MCF 10A (cell line): ENCODE measurements at regions not wholly inside any gene's neighbourhood (a gene's known extent, or its start where the extent isn't known, plus 50 kb on each side); places are given as distances from the start of the nearest gene placed in this dataset.

Source experiments
- BruUV-seq: library from RNA; stranded (reverse); fragments of 400-500 nt; replicated peaks from 2 replicates; lab custom pipeline; 2021; lab: Mats Ljungman, UMichigan
- CTCF ChIA-PET: fragments of 300-600 bp; sonication (Branson Sonifier 250); formaldehyde crosslinking; extraction: SDS; loops from one replicate; lab custom pipeline; 2021; ENCODE audit warnings: antibody characterized with exemption, inconsistent platforms; lab: Yijun Ruan, JAX
- POLR2A ChIA-PET: fragments of 300-600, 350-650 bp; sonication (Branson Sonifier 250); formaldehyde crosslinking; extraction: SDS; loops from one replicate; lab custom pipeline; 2020; ENCODE audit warnings: antibody characterized with exemption, inconsistent platforms; lab: Yijun Ruan, JAX
- DNase-seq: peaks from one replicate; pipeline ENCODE4 v3.0.0-alpha.2; 2018; ENCODE audit not compliant: unreplicated experiment
- H3K27ac Mint-ChIP-seq: one replicate; pipeline ENCODE4 v1.8.0; 2022; ENCODE audit warnings: mild to moderate bottlenecking, low read depth, mixed read lengths; ENCODE audit not compliant: unreplicated experiment
- H3K27me3 Mint-ChIP-seq: one replicate; pipeline ENCODE4 v1.8.0; 2022; ENCODE audit warnings: mixed read lengths; ENCODE audit not compliant: insufficient read depth, unreplicated experiment
- H3K36me3 Mint-ChIP-seq: one replicate; pipeline ENCODE4 v1.8.0; 2022; ENCODE audit warnings: mild to moderate bottlenecking, moderate library complexity, mixed read lengths; ENCODE audit not compliant: insufficient read depth, unreplicated experiment
- H3K4me1 Mint-ChIP-seq: one replicate; pipeline ENCODE4 v1.8.0; 2022; ENCODE audit warnings: mixed read lengths; ENCODE audit not compliant: insufficient read depth, unreplicated experiment
- H3K4me3 Mint-ChIP-seq: one replicate; pipeline ENCODE4 v1.8.0; 2022; ENCODE audit warnings: mild to moderate bottlenecking, moderate library complexity, mixed read lengths; ENCODE audit not compliant: unreplicated experiment
- H3K9me3 Mint-ChIP-seq: one replicate; pipeline ENCODE4 v1.8.0; 2022; ENCODE audit warnings: mixed read lengths; ENCODE audit not compliant: unreplicated experiment
- CTCF ChIP-seq: fragments of 200-600 bp; IDR thresholded peaks from one replicate; pipeline ENCODE4 v1.8.0; 2022; ENCODE audit warnings: antibody characterized with exemption, mild to moderate bottlenecking; ENCODE audit not compliant: unreplicated experiment
- intact Hi-C: fragments of 100-400 bp; cut with micrococcal nuclease; formaldehyde crosslinking; loops from 2 replicates; pipeline ENCODE4 v1.14.1; 2022

DNA sequence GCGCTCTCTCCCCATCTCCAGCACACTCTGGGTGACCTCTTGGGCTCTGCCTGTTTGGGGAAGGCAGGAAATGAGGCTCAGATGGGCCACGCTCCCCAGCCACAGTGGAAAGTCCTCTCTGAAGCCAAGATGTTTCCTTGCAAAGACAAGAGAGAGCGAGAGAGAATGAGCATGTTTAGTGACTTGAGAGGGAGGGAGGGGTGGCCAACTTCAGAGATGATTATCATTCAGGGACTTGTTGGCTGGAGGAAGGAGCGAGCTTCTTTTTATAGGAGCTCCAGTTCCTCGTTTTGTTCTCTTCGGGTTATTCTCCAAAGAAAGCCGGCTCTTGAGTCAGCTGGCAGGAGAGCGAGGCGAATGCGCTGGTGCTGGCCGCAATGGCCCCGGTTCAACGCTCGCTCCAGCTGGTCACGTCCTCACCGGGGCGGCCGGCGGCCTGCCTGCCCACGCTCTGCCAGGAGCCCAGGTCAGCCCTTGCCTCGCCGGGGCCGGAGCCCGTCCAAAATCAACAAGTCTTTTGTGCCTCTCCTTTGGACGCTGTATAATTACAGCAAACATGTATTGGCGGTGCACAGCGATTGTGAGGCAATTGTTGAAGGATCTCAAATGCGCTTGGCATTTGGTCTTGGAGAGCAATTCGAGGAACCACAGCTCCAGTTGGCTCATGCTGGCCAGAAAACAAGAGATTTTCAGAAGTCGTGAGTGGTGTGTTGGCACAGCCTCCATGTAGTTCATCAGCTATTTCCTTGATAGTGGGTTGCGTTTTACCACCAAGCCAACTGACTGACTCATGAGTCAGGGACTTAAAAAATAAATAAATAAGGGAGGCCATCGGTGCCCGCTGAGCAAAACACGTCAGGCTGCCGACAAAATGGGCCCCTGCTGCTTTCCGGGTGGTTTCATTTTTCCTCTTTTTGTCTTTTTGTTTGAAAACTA, 288.6 kb downstream of the UACA start:
- BruUV-seq = no TSS peak
- peaks cover 14% of the 10 kb centered on the region for H3K27me3 Mint-ChIP-seq

GRCh38 chr15:70473581-70474370, 289.6 kb downstream of the UACA start:
- CTCF ChIA-PET = interaction anchor here (0.9 to 1.6 kb wide), 6 partner anchors 7 to 204 kb away, joined by 3 to 6 read pairs (median 4); no protein-coding TSS in a partner anchor
- H3K27ac Mint-ChIP-seq = peak overlapping the region; percentile 91

More for the DNA sequence above, 288.6 kb downstream of the UACA start:
- no peaks in the 10 kb centered on the region for H3K9me3 Mint-ChIP-seq
- ChIA-PET CTCF (interaction anchor here (0.6 to 1.9 kb wide), 12 partner anchors 8 to 899 kb away, joined by 3 to 11 read pairs (median 4); no protein-coding TSS in a partner anchor), POLR2A (interaction anchor here (0.6 to 1.7 kb wide), 16 partner anchors 10 to 1012 kb away, joined by 3 to 18 read pairs (median 4); partner anchors contain the start of gene TLE3)
- intact Hi-C loops = loop anchor here (1.0 kb wide), 1 partner anchor 34 kb away; no protein-coding TSS in a partner anchor
- no peaks in the 10 kb centered on the region for H3K36me3 Mint-ChIP-seq
- H3K27ac Mint-ChIP-seq = peak overlapping the region; percentile 91
- peak overlapping the region; percentile 58 for H3K4me3 Mint-ChIP-seq
- peak; percentile 98 for DNase-seq
- no peak for TF ChIP-seq CTCF
- H3K4me1 Mint-ChIP-seq = peaks cover 17% of the 10 kb centered on the region

DNA sequence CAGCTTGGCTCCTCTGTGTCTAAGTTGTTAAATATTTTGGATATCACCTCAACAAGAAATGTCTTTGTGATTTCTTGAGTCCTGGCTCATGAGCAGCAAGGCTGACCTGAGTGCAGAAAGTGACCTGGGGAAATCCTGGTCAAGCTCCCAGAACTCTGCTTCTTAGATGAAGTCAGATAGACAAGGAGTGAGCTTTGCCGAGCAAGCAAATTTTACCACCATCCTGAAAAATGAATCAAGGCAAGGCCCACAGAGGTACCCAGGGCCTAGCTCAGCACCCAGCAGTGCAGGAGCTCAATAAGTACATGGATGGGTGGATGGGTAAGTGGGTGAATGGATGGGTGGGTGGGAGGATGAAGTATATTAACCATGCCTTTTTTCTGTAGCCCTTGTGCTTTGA, 291.8 kb downstream of the UACA start:
- CTCF ChIA-PET = interaction anchor here (0.6 to 2.5 kb wide), 4 partner anchors 14 to 993 kb away, joined by 3 to 13 read pairs (median 4); no protein-coding TSS in a partner anchor

More at GRCh38 chr15:70473581-70474370, 289.6 kb downstream of the UACA start:
- no peak for TF ChIP-seq CTCF
- no peaks in the 10 kb centered on the region for H3K9me3 Mint-ChIP-seq
- H3K4me3 Mint-ChIP-seq = peak overlapping the region; percentile 58
- POLR2A ChIA-PET = interaction anchor here (1.1 to 1.5 kb wide), 3 partner anchors 35 to 997 kb away, joined by 3 to 5 read pairs (median 3); no protein-coding TSS in a partner anchor
- H3K36me3 Mint-ChIP-seq = no peaks in the 10 kb centered on the region
- BruUV-seq = no TSS peak
- intact Hi-C loops = no loop called here
- peaks cover 15% of the 10 kb centered on the region for H3K4me1 Mint-ChIP-seq
- DNase-seq = no peak
- peaks cover 18% of the 10 kb centered on the region for H3K27me3 Mint-ChIP-seq

More for the DNA sequence above, 291.8 kb downstream of the UACA start:
- no peak overlapping the region for H3K27ac Mint-ChIP-seq
- no peak overlapping the region for H3K4me3 Mint-ChIP-seq
- no peak for TF ChIP-seq CTCF
- intact Hi-C loops = no loop called here
- DNase-seq = no peak
- no TSS peak for BruUV-seq
- peaks cover 17% of the 10 kb centered on the region for H3K4me1 Mint-ChIP-seq
- no peaks in the 10 kb centered on the region for H3K9me3 Mint-ChIP-seq
- no peaks in the 10 kb centered on the region for H3K36me3 Mint-ChIP-seq
- POLR2A ChIA-PET = interaction anchor here (1.4 kb wide), 1 partner anchor 94 kb away, joined by 4 read pairs; no protein-coding TSS in a partner anchor
- peaks cover 11% of the 10 kb centered on the region for H3K27me3 Mint-ChIP-seq
